Esophagus squamous epithelium (tissue), 4 donors: ENCODE measurements at regions not wholly inside any gene's neighbourhood (a gene's known extent, or its start where the extent isn't known, plus 50 kb on each side); places are given as distances from the start of the nearest gene placed in this dataset.

ENCODE experiments used
- CTCF ChIP-seq, 6 experiments: fragments of 450-650 bp in 4 of 6; fragments of 200-600 bp in 2 of 6; sonication (generic) in 2 of 6; IDR thresholded peaks; one replicate each; pipeline ENCODE4 v1.5.1; 2016 to 2019; ENCODE audit warnings: antibody characterized with exemption in 6 of 6, mild to moderate bottlenecking in 4 of 6, moderate library complexity in 4 of 6
- POLR2A ChIP-seq, 4 donors: fragments of 450-650 bp; IDR thresholded peaks; one replicate each; pipeline ENCODE4 v1.6.1; 2017; ENCODE audit warnings: antibody characterized with exemption in 4 of 4, mild to moderate bottlenecking in 4 of 4, moderate library complexity in 3 of 4

GRCh38 chr4:174183259-174183658 lies 100.2 kb downstream of the FBXO8 start:
- TF ChIP-seq CTCF (IDR thresholded peaks at IDR 0.05) (no peak), POLR2A (IDR thresholded peaks at IDR 0.05) (no peak)
